HG02759 (cell line): ENCODE measurements at regions not wholly inside any gene's neighbourhood (a gene's known extent, or its start where the extent isn't known, plus 50 kb on each side); places are given as distances from the start of the nearest gene placed in this dataset.
"Not testable (repeated sequence)": the region's sequence is repeated elsewhere in the genome, so short reads cannot be mapped to it uniquely, and the experiment has no call there.

ENCODE experiments used
- ATAC-seq: cut with Tn5 transposase; IDR thresholded peaks from one replicate; pipeline ENCODE4 v1.9.1; 2021; ENCODE audit warnings: mild to moderate bottlenecking, moderate library complexity; ENCODE audit not compliant: unreplicated experiment

- no peak for ATAC-seq
Measured at GRCh38 chr12:115898670-115899069, 378.8 kb downstream of the MED13L start.

- no peak for ATAC-seq
Measured at GRCh38 chr12:115897729-115898128, 379.8 kb downstream of the MED13L start.

GRCh38 chr12:115895247-115895646 lies 382.2 kb downstream of the MED13L start:
- no peak for ATAC-seq

GRCh38 chr12:115891556-115892164 lies 385.8 kb downstream of the MED13L start:
- ATAC-seq = no peak

GRCh38 chr12:115886666-115887065 lies 390.8 kb downstream of the MED13L start:
- ATAC-seq = no peak

GRCh38 chr12:115885040-115885690 lies 392.3 kb downstream of the MED13L start:
- no peak for ATAC-seq

- ATAC-seq = no peak
Measured at GRCh38 chr12:115882936-115883335, 394.6 kb downstream of the MED13L start.

GRCh38 chr12:115880238-115880637 lies 397.3 kb downstream of the MED13L start:
- ATAC-seq = no peak

GRCh38 chr12:115879354-115879753 lies 398.1 kb downstream of the MED13L start:
- no peak for ATAC-seq

GRCh38 chr12:115873451-115874082 lies 403.9 kb downstream of the MED13L start:
- no peak for ATAC-seq

GRCh38 chr12:115872919-115873357 lies 404.6 kb downstream of the MED13L start:
- ATAC-seq = no peak

- no peak for ATAC-seq
Measured at GRCh38 chr12:115872212-115872611, 405.3 kb downstream of the MED13L start.

- peak; percentile 68 for ATAC-seq
Measured at GRCh38 chr12:115871714-115872113, 405.8 kb downstream of the MED13L start.

GRCh38 chr12:115870510-115870909 lies 407.0 kb downstream of the MED13L start:
- ATAC-seq = no peak

GRCh38 chr12:115870021-115870420 lies 407.5 kb downstream of the MED13L start:
- no peak for ATAC-seq

GRCh38 chr12:115869604-115870003 lies 407.9 kb downstream of the MED13L start:
- no peak for ATAC-seq

- no peak for ATAC-seq
Measured at GRCh38 chr12:115868624-115869023, 408.9 kb downstream of the MED13L start.

GRCh38 chr12:115867854-115868253 lies 409.6 kb downstream of the MED13L start:
- ATAC-seq = no peak

- no peak for ATAC-seq
Measured at GRCh38 chr12:115866909-115867525, 410.5 kb downstream of the MED13L start.

GRCh38 chr12:115866281-115866680 lies 411.2 kb downstream of the MED13L start:
- not testable (repeated sequence) for ATAC-seq

GRCh38 chr12:115864396-115864795 lies 413.1 kb downstream of the MED13L start:
- no peak for ATAC-seq

GRCh38 chr12:115860619-115861018 lies 416.9 kb downstream of the MED13L start:
- ATAC-seq = no peak
